ENCODE measurements at regions not wholly inside any gene's neighbourhood (a gene's known extent, or its start where the extent isn't known, plus 50 kb on each side); places are given as distances from the start of the nearest gene placed in this dataset.

DNA sequence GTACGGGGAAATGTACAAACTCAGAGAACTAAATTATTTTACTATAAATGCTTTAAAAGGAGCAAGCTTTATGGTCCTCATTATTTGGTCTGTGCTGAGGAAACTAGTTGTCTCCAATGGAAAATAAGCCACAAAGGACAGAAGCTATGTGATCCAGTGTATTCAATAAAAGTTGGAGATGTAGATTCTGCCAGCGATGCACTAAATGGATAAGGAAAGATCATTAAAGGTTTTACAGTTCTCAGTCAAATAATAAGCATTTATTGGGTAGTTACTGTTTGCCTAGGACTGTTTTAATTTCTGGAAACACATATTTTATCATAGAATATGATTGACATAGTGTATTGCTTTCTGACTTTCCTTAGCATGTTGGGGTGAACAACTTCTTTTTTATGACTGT, 458.9 kb upstream of the STXBP6 start:
- TF ChIP-seq POLR2AphosphoS5 (IDR thresholded peaks at IDR 0.05; ENCODE audit: low read depth, low read length): no peak
- TF ChIP-seq TAF1 (IDR thresholded peaks at IDR 0.05; ENCODE audit: borderline replicate concordance, low read depth, low read length): no peak

Measured in GM12892 (cell line).